Transverse colon (tissue), 4 donors: ENCODE measurements at regions not wholly inside any gene's neighbourhood (a gene's known extent, or its start where the extent isn't known, plus 50 kb on each side); places are given as distances from the start of the nearest gene placed in this dataset.

Source experiments
- DNase-seq: peaks from one replicate; pipeline ENCODE4 v3.0.0-alpha.2; 2019
- H3K27ac ChIP-seq, 4 donors: fragments of 200-600 bp; sonication (generic); 2 replicates each; pipeline ENCODE4 v1.5.1; 2016 to 2018; ENCODE audit warnings: inconsistent platforms in 4 of 4
- H3K27me3 ChIP-seq: fragments of 200-600 bp; sonication (generic); 2 replicates; pipeline ENCODE4 v1.5.1; 2017; ENCODE audit warnings: inconsistent platforms
- H3K36me3 ChIP-seq, 4 donors: fragments of 200-600 bp; sonication (generic); 2 replicates each; pipeline ENCODE4 v1.5.1; 2017 to 2019; ENCODE audit warnings: inconsistent platforms in 4 of 4
- H3K4me1 ChIP-seq, 4 donors: fragments of 200-600 bp; sonication (generic); 2 replicates each; pipeline ENCODE4 v1.5.1; 2017 to 2020; ENCODE audit warnings: inconsistent platforms in 4 of 4
- H3K4me3 ChIP-seq, 4 donors: fragments of 200-600 bp; sonication (generic); 1 replicate in 1 of 4; 2 replicates in 3 of 4; pipeline versions ENCODE4 v1.5.1 to v1.6.1; 2017 to 2019; ENCODE audit warnings: inconsistent platforms in 4 of 4
- H3K9me3 ChIP-seq, 2 donors: fragments of 200-600 bp; sonication (generic); 2 replicates each; pipeline ENCODE4 v1.5.1; 2017 to 2019; ENCODE audit warnings: inconsistent platforms in 2 of 2
- CTCF ChIP-seq, 5 experiments: fragments of 200-600 bp in 3 of 5; fragments of 450-650 bp in 2 of 5; sonication (generic) in 3 of 5; IDR thresholded peaks; 1 replicate in 2 of 5; 2 replicates in 3 of 5; pipeline ENCODE4 v1.5.1; 2016 to 2017; ENCODE audit warnings: antibody characterized with exemption in 5 of 5, inconsistent platforms in 3 of 5, mild to moderate bottlenecking in 2 of 5, moderate library complexity in 1 of 5
- EP300 ChIP-seq: sonication (generic); formaldehyde crosslinking; IDR thresholded peaks from one replicate; pipeline ENCODE4 v1.6.1; 2017; ENCODE audit warnings: antibody characterized with exemption, low read depth
- POLR2A ChIP-seq: fragments of 450-650 bp; IDR thresholded peaks from one replicate; pipeline ENCODE4 v1.6.1; 2016; ENCODE audit warnings: antibody characterized with exemption, mild to moderate bottlenecking, moderate library complexity
- POLR2AphosphoS5 ChIP-seq, 3 donors: sonication (generic); formaldehyde crosslinking; IDR thresholded peaks; one replicate each; pipeline ENCODE4 v1.6.1; 2016; ENCODE audit warnings: antibody characterized with exemption in 3 of 3
- WGBS, 2 donors: methylation state at CpG; one replicate each; pipeline ENCODE4 v1.1.5; 2018; ENCODE audit warnings: low coverage in 1 of 2; 5-methylcytosine and 5-hydroxymethylcytosine counted together
- in situ Hi-C, 4 donors: fragments of 200-750 bp; cut with MboI; loops; one replicate each; pipeline versions ENCODE4 v1.15.0 to v1.15.1; 2017; ENCODE audit warnings: low sequenced_read_pairs in 3 of 4, low pct_ligation_motif_present in 1 of 4, low pct_unique_long_range_greater_than_20kb in 1 of 4
- intact Hi-C: fragments of 100-400 bp; cut with DNase I; formaldehyde crosslinking; loops from one replicate; pipeline ENCODE4 v1.15.1; 2023; ENCODE audit warnings: low total_unique reads

GRCh38 chr4:15162046-15162445 is 159.8 kb downstream of the CPEB2 start:
- no peak for DNase-seq
- Histone ChIP-seq H3K9me3 (no peaks in the 10 kb centered on the region), H3K4me3 (no peak overlapping the region), H3K27ac (no peak overlapping the region), H3K36me3 (no peaks in the 10 kb centered on the region), H3K4me1 (no peaks in the 10 kb centered on the region), H3K27me3 (no peaks in the 10 kb centered on the region)
- intact Hi-C loops, result no loop called here
- in situ Hi-C loops, result loop anchor here in 1 of 4 donors (25.0 kb wide), 1 partner anchor 1500 kb away; no protein-coding TSS in a partner anchor
- no peak for TF ChIP-seq POLR2AphosphoS5 (IDR thresholded peaks at IDR 0.05)
- no peak for TF ChIP-seq EP300
- no peak for TF ChIP-seq POLR2A
- no peak for TF ChIP-seq CTCF (IDR thresholded peaks at IDR 0.05)
- 100% methylated on average over 1 of the region's 1 CpG for WGBS, 2 donors

GRCh38 chr4:15162465-15163283 is 160.4 kb downstream of the CPEB2 start:
- H3K36me3 ChIP-seq, result no peaks in the 10 kb centered on the region
- TF ChIP-seq CTCF (IDR thresholded peaks at IDR 0.05), result peak in 2 of 5 experiments; percentile 32 to 33
- no peak for TF ChIP-seq POLR2AphosphoS5 (IDR thresholded peaks at IDR 0.05)
- no peak for TF ChIP-seq EP300
- no peak for TF ChIP-seq POLR2A
- H3K4me3 ChIP-seq, result no peak overlapping the region
- in situ Hi-C loops (loop anchor here in 1 of 4 donors (25.0 kb wide), 1 partner anchor 1500 kb away; no protein-coding TSS in a partner anchor), intact Hi-C loops (no loop called here)
- no peak overlapping the region for H3K27ac ChIP-seq
- DNase-seq, result no peak
- WGBS, 2 donors, result 9 to 20% methylated on average over 2 of the region's 2 CpGs
- H3K9me3 ChIP-seq, result no peaks in the 10 kb centered on the region
- H3K4me1 ChIP-seq, result no peaks in the 10 kb centered on the region
- no peaks in the 10 kb centered on the region for H3K27me3 ChIP-seq

GRCh38 chr4:15163284-15163645 is 161.0 kb downstream of the CPEB2 start:
- Histone ChIP-seq H3K9me3 (no peaks in the 10 kb centered on the region), H3K4me3 (no peak overlapping the region), H3K36me3 (no peaks in the 10 kb centered on the region), H3K27ac (no peak overlapping the region), H3K27me3 (no peaks in the 10 kb centered on the region), H3K4me1 (no peaks in the 10 kb centered on the region)
- 71% methylated on average over 4 of the region's 4 CpGs; no CpG with 5 or more reads in 1 of the 2 donors for WGBS, 2 donors
- TF ChIP-seq POLR2A (no peak), CTCF (IDR thresholded peaks at IDR 0.05) (no peak), POLR2AphosphoS5 (IDR thresholded peaks at IDR 0.05) (no peak), EP300 (no peak)
- in situ Hi-C loops, result loop anchor here in 1 of 4 donors (25.0 kb wide), 1 partner anchor 1501 kb away; no protein-coding TSS in a partner anchor
- no peak for DNase-seq
- intact Hi-C loops, result no loop called here

- TF ChIP-seq CTCF (IDR thresholded peaks at IDR 0.05) (no peak), EP300 (no peak), POLR2A (no peak), POLR2AphosphoS5 (IDR thresholded peaks at IDR 0.05) (no peak)
- Histone ChIP-seq H3K4me1 (no peaks in the 10 kb centered on the region), H3K27me3 (no peaks in the 10 kb centered on the region), H3K27ac (no peak overlapping the region), H3K36me3 (no peaks in the 10 kb centered on the region), H3K9me3 (no peaks in the 10 kb centered on the region), H3K4me3 (no peak overlapping the region)
- in situ Hi-C loops, result loop anchor here in 1 of 4 donors (25.0 kb wide), 1 partner anchor 1502 kb away; no protein-coding TSS in a partner anchor
- DNase-seq, result no peak
- intact Hi-C loops, result no loop called here
- 54 to 58% methylated on average over 2 to 3 of the region's 3 CpGs for WGBS, 2 donors
These were observed 162.3 kb downstream of the CPEB2 start for GRCh38 chr4:15164571-15164970.
